ENCODE measurements at regions not wholly inside any gene's neighbourhood (a gene's known extent, or its start where the extent isn't known, plus 50 kb on each side); places are given as distances from the start of the nearest gene placed in this dataset.

DNA sequence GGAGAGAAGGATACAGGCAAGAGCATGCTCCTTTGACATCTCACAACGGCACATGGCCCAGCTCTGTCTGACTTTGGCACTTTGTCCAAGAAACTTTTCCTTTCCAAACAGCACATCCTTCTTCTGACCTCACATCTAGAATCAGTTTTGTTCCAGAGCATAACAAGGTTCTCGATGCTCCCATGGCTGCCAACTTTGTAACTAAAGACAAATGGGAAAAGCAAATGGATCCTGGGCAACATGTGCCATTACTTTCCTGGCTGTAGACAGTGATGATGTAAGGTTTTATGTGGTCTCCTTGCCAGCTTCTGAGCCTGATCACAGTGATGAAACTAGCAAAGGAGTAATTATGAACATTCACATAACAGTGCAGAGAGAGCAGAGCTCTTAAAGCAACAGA lies 171.8 kb upstream of the C1orf87 start:
- TF ChIP-seq ZNF24 (tag by site-specific recombination; IDR thresholded peaks at IDR 0.05) = no peak
- TF ChIP-seq ZNF138 (tag by site-specific recombination; IDR thresholded peaks at IDR 0.05; ENCODE audit: borderline replicate concordance) = no peak
- no peak for TF ChIP-seq RBAK (tag by site-specific recombination; IDR thresholded peaks at IDR 0.05)
- TF ChIP-seq FEZF1 (tag by site-specific recombination; IDR thresholded peaks at IDR 0.05) = no peak
- no peak for TF ChIP-seq ZNF473 (tag by site-specific recombination; IDR thresholded peaks at IDR 0.05)
- no peak for TF ChIP-seq HOXD13 (CRISPR knock-in tag; IDR thresholded peaks at IDR 0.05; ENCODE audit: borderline replicate concordance)
- TF ChIP-seq ZNF549 (tag by site-specific recombination; IDR thresholded peaks at IDR 0.05) = no peak
- no peak for TF ChIP-seq ZNF404 (tag by site-specific recombination; IDR thresholded peaks at IDR 0.05)
- TF ChIP-seq ZBTB17 (tag by site-specific recombination; IDR thresholded peaks at IDR 0.05) = no peak
- TF ChIP-seq ZBTB6 (tag by site-specific recombination; IDR thresholded peaks at IDR 0.05) = no peak
- TF ChIP-seq OSR2 (tag by site-specific recombination; IDR thresholded peaks at IDR 0.05) = no peak
- no peak for TF ChIP-seq ZNF2 (tag by site-specific recombination; IDR thresholded peaks at IDR 0.05)
- TF ChIP-seq ZNF530 (tag by site-specific recombination; IDR thresholded peaks at IDR 0.05; ENCODE audit: low read depth) = no peak
- no peak for TF ChIP-seq ZNF311 (tag by site-specific recombination; IDR thresholded peaks at IDR 0.05; ENCODE audit: borderline replicate concordance)
- no peak for TF ChIP-seq ZNF449 (tag by site-specific recombination; IDR thresholded peaks at IDR 0.05)
- no peak for TF ChIP-seq ZXDB (tag by site-specific recombination; IDR thresholded peaks at IDR 0.05)
- CTCF ChIA-PET = no interaction called here
- H3K9me3 ChIP-seq (ENCODE audit: control insufficient read depth, insufficient read depth, low read depth, low read length) = no peaks in the 10 kb centered on the region
- no peak overlapping the region for H3K4me3 ChIP-seq (ENCODE audit: low read depth, low read length)
- POLR2A ChIA-PET = no interaction called here
- no peaks in the 10 kb centered on the region for H3K36me3 ChIP-seq (ENCODE audit: control insufficient read depth in 2 of 2, insufficient read depth in 1 of 2, low read length in 2 of 2)
- no peak overlapping the region for H3K27ac ChIP-seq (ENCODE audit: extremely low read depth, low read depth, low read length)
- H3K4me1 ChIP-seq (ENCODE audit: control insufficient read depth, insufficient read depth, low read length) = no peaks in the 10 kb centered on the region

DNA sequence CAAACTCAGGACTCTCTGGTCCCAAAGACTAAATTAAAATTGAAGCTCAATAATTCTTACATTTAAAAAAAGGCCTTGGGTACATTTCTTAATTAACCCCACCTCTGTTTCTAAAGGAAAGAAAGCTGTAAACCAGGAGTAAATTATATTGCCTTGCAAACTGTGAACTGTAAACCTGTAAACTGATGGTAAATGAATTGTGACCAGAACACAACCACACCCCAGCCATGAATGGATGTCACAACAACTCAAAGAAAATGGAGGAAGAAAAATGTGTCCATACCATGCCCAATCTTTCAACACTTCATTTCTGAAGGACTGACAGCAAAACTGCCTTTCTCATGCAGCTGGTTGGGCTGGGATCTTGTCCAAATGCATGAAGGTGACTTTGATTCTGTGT lies 171.3 kb upstream of the C1orf87 start:
- POLR2A ChIA-PET = no interaction called here
- no peak overlapping the region for H3K27ac ChIP-seq (ENCODE audit: extremely low read depth, low read depth, low read length)
- H3K4me3 ChIP-seq (ENCODE audit: low read depth, low read length) = no peak overlapping the region
- TF ChIP-seq CTCF (tag by site-specific recombination; IDR thresholded peaks at IDR 0.05) (no peak), SALL2 (tag by site-specific recombination; IDR thresholded peaks at IDR 0.05; ENCODE audit: borderline replicate concordance) (no peak), ZNF621 (tag by site-specific recombination; IDR thresholded peaks at IDR 0.05) (no peak), ZFHX2 (tag by site-specific recombination; conservative IDR thresholded peaks at IDR 0.05) (no peak), PRDM1 (tag by site-specific recombination; IDR thresholded peaks at IDR 0.05) (no peak), ZNF391 (tag by site-specific recombination; IDR thresholded peaks at IDR 0.05; ENCODE audit: borderline replicate concordance, low read depth) (no peak), GLI4 (tag by site-specific recombination; IDR thresholded peaks at IDR 0.05) (no peak)
- H3K9me3 ChIP-seq (ENCODE audit: control insufficient read depth, insufficient read depth, low read depth, low read length) = no peaks in the 10 kb centered on the region
- H3K36me3 ChIP-seq (ENCODE audit: control insufficient read depth in 2 of 2, insufficient read depth in 1 of 2, low read length in 2 of 2) = no peaks in the 10 kb centered on the region
- CTCF ChIA-PET = no interaction called here
- H3K4me1 ChIP-seq (ENCODE audit: control insufficient read depth, insufficient read depth, low read length) = no peaks in the 10 kb centered on the region

All from HEK293 (cell line).